WERI-Rb-1 (cell line): ENCODE measurements at regions not wholly inside any gene's neighbourhood (a gene's known extent, or its start where the extent isn't known, plus 50 kb on each side); places are given as distances from the start of the nearest gene placed in this dataset.
"Not testable (repeated sequence)": the region's sequence is repeated elsewhere in the genome, so short reads cannot be mapped to it uniquely, and the experiment has no call there.

ENCODE experiments used
- DNase-seq: peaks from one replicate; pipeline ENCODE4 v3.0.0-alpha.2; 2020
- H3K27ac ChIP-seq: fragments of 250-450 bp; sonication (Bioruptor Pico); 2 replicates; pipeline ENCODE4 v1.5.1; 2020; ENCODE audit warnings: mild to moderate bottlenecking, moderate library complexity
- H3K27me3 ChIP-seq: fragments of 250-450 bp; sonication (Bioruptor Pico); 2 replicates; pipeline ENCODE4 v1.5.1; 2021; ENCODE audit warnings: mild to moderate bottlenecking, low read depth, moderate library complexity; ENCODE audit not compliant: insufficient read depth, severe bottlenecking
- H3K36me3 ChIP-seq: fragments of 250-450 bp; sonication (Bioruptor Pico); 2 replicates; pipeline ENCODE4 v1.5.1; 2020; ENCODE audit warnings: mild to moderate bottlenecking, moderate library complexity
- H3K4me3 ChIP-seq: 2 replicates; pipeline ENCODE4 v1.5.1; 2011; ENCODE audit warnings: low read depth, mild to moderate bottlenecking, control low read depth, low read length
- H3K9me3 ChIP-seq: fragments of 250-450 bp; sonication (Bioruptor Pico); 2 replicates; pipeline ENCODE4 v1.5.1; 2021; ENCODE audit warnings: mild to moderate bottlenecking, moderate library complexity; ENCODE audit not compliant: severe bottlenecking
- TF ChIP-seq, protein P1 (sequence below): IDR thresholded peaks from 2 replicates; pipeline ENCODE4 v1.5.1; 2011; ENCODE audit warnings: low read depth, mild to moderate bottlenecking, control low read depth, inconsistent platforms, low read length

- no peak overlapping the region for H3K27ac ChIP-seq
- no peaks in the 10 kb centered on the region for H3K27me3 ChIP-seq
- H3K36me3 ChIP-seq = no peaks in the 10 kb centered on the region
- no peak for DNase-seq
- TF ChIP-seq, protein P1, sequence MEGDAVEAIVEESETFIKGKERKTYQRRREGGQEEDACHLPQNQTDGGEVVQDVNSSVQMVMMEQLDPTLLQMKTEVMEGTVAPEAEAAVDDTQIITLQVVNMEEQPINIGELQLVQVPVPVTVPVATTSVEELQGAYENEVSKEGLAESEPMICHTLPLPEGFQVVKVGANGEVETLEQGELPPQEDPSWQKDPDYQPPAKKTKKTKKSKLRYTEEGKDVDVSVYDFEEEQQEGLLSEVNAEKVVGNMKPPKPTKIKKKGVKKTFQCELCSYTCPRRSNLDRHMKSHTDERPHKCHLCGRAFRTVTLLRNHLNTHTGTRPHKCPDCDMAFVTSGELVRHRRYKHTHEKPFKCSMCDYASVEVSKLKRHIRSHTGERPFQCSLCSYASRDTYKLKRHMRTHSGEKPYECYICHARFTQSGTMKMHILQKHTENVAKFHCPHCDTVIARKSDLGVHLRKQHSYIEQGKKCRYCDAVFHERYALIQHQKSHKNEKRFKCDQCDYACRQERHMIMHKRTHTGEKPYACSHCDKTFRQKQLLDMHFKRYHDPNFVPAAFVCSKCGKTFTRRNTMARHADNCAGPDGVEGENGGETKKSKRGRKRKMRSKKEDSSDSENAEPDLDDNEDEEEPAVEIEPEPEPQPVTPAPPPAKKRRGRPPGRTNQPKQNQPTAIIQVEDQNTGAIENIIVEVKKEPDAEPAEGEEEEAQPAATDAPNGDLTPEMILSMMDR = no peak
- no peak overlapping the region for H3K4me3 ChIP-seq
- no peaks in the 10 kb centered on the region for H3K9me3 ChIP-seq
Observed at GRCh38 chr12:46629331-46630229, 196.2 kb downstream of the SLC38A4 start.

DNA sequence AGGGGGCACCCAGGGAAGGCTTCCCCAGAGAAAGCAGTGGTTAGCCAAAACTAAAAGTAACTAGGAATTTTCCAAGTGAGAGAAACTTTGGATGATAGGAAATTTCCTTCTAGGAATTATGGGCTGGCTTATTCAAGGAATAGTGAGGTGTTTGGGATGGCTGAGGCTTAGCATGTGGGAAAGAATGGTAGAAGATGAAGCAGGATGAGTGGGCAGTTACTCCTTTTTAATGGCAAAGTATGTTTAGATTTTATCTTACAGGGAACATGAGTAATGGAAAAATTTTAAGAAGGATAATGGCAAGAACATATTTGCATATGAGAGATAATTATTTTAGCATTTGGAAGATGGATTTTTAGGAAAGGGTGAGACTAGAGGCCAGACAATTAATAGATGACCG is 197.6 kb downstream of the SLC38A4 start:
- TF ChIP-seq, protein P1 = no peak
- H3K9me3 ChIP-seq = no peaks in the 10 kb centered on the region
- H3K36me3 ChIP-seq = no peaks in the 10 kb centered on the region
- H3K27me3 ChIP-seq = no peaks in the 10 kb centered on the region
- H3K27ac ChIP-seq = no peak overlapping the region
- no peak overlapping the region for H3K4me3 ChIP-seq
- DNase-seq = no peak

DNA sequence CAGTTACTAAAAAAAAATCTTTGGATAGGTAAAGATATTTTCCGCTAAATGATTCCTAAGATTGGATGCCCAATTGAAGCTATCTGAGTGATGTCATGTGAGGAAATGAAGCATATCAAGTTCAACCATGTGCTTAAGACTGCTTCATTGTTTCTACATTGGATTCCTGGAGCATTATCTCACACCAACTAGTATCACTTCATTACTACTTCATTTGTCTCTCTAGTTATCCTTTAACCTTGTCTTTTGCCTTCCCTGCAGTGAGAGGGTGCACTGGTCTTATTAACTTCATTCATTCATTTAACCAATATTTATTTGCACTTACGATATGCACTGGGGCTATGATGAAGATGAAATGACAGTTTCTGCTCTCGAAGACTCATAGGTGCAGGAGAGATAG is 198.1 kb downstream of the SLC38A4 start:
- H3K27ac ChIP-seq = no peak overlapping the region
- H3K27me3 ChIP-seq = no peaks in the 10 kb centered on the region
- no peaks in the 10 kb centered on the region for H3K36me3 ChIP-seq
- no peak overlapping the region for H3K4me3 ChIP-seq
- no peaks in the 10 kb centered on the region for H3K9me3 ChIP-seq
- DNase-seq = no peak
- TF ChIP-seq, protein P1 = no peak

DNA sequence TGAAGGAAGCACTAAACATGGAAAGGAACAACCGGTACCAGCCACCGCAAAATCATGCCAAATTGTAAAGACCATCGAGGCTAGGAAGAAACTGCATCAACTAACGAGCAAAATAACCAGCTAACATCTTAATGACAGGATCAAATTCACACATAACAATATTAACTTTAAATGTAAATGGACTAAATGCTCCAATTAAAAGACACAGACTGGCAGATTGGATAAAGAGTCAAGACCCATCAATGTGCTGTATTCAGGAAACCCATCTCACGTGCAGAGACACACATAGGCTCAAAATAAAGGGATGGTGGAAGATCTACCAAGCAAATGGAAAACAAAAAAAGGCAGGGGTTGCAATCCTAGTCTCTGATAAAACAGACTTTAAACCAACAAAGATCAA is 206.3 kb downstream of the SLC38A4 start:
- DNase-seq, H3K4me3 ChIP-seq, H3K27me3 ChIP-seq, H3K27ac ChIP-seq, H3K36me3 ChIP-seq, H3K9me3 ChIP-seq: not testable (repeated sequence)

GRCh38 chr12:46617737-46618136 is 208.1 kb downstream of the SLC38A4 start:
- not testable (repeated sequence) for H3K4me3 ChIP-seq, H3K36me3 ChIP-seq, H3K27ac ChIP-seq, DNase-seq, H3K9me3 ChIP-seq, H3K27me3 ChIP-seq

DNA sequence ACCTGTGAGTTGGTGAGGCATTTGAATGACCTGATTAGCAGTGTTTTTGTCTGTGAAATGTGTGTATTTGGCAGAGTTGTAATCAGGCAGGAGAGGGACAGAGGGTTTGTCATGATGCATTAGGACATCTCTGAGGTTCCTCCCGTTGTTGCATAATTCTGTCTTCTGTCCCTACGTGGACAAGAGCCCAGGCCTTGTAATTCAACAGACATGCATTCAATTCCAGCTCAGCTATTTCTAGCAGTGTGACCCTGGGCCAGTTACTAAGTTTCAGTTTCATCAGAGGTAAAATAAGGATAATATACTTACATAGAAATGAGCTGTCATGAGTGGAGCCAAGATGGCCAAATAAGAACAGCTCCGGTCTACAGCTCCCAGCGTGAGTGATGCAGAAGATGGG is 208.6 kb downstream of the SLC38A4 start:
- Histone ChIP-seq H3K9me3 (peaks cover 2% of the 10 kb centered on the region), H3K27ac (no peak overlapping the region)
- TF ChIP-seq, protein P1 = no peak

GRCh38 chr12:46610754-46611153 is 215.0 kb downstream of the SLC38A4 start:
- TF ChIP-seq, protein P1 = no peak
- H3K27ac ChIP-seq = no peak overlapping the region
- no peaks in the 10 kb centered on the region for H3K36me3 ChIP-seq
- no peaks in the 10 kb centered on the region for H3K9me3 ChIP-seq
- H3K4me3 ChIP-seq = no peak overlapping the region
- no peak for DNase-seq
- H3K27me3 ChIP-seq = no peaks in the 10 kb centered on the region

More for the DNA sequence above, 208.6 kb downstream of the SLC38A4 start:
- DNase-seq = no peak
- Histone ChIP-seq H3K27me3 (no peaks in the 10 kb centered on the region), H3K36me3 (no peaks in the 10 kb centered on the region), H3K4me3 (no peak overlapping the region)
